MM.1S (cell line): ENCODE measurements at regions not wholly inside any gene's neighbourhood (a gene's known extent, or its start where the extent isn't known, plus 50 kb on each side); places are given as distances from the start of the nearest gene placed in this dataset.

Experiments used
- DNase-seq: peaks from one replicate; pipeline ENCODE4 v3.0.0-alpha.2; 2015
- H2AFZ ChIP-seq: fragments of 300-600 bp; sonication (generic); 2 replicates; pipeline ENCODE4 v1.6.0; 2016; ENCODE audit warnings: antibody characterized with exemption, low read length
- H3F3A ChIP-seq: fragments of 300-600 bp; sonication (generic); 2 replicates; pipeline ENCODE4 v1.6.1; 2016; ENCODE audit warnings: mild to moderate bottlenecking, antibody characterized with exemption, low read length, moderate library complexity, mixed read lengths; ENCODE audit not compliant: insufficient read depth
- H3K27ac ChIP-seq: fragments of 300-600 bp; sonication (generic); 2 replicates; pipeline ENCODE4 v1.5.1; 2016; ENCODE audit warnings: mild to moderate bottlenecking, low read length
- H3K27me3 ChIP-seq: fragments of 300-600 bp; sonication (generic); replicated peaks from 2 replicates; pipeline ENCODE4 v1.6.0; 2016; ENCODE audit warnings: low read length; ENCODE audit not compliant: insufficient read depth
- H3K36me3 ChIP-seq: fragments of 300-600 bp; sonication (generic); replicated peaks from 2 replicates; pipeline ENCODE4 v1.6.1; 2016; ENCODE audit warnings: mild to moderate bottlenecking, low read length, mixed read lengths; ENCODE audit not compliant: insufficient read depth
- H3K4me1 ChIP-seq: fragments of 300-600 bp; sonication (generic); 2 replicates; pipeline ENCODE4 v1.6.1; 2016; ENCODE audit warnings: low read length, mixed read lengths
- H3K4me2 ChIP-seq: fragments of 300-600 bp; sonication (generic); 2 replicates; pipeline ENCODE4 v1.6.0; 2016; ENCODE audit warnings: low read depth, low read length
- H3K4me3 ChIP-seq: fragments of 300-600 bp; sonication (generic); 2 replicates; pipeline ENCODE4 v1.5.1; 2016; ENCODE audit warnings: low read length, mixed read lengths
- H3K79me2 ChIP-seq: fragments of 300-600 bp; sonication (generic); 2 replicates; pipeline ENCODE4 v1.6.1; 2016; ENCODE audit warnings: mixed run types, low read length, mixed read lengths
- H3K9ac ChIP-seq: fragments of 300-600 bp; sonication (generic); 2 replicates; pipeline ENCODE4 v1.6.1; 2016; ENCODE audit warnings: low read length, mixed read lengths
- H3K9me2 ChIP-seq: fragments of 300-600 bp; sonication (generic); replicated peaks from 2 replicates; pipeline ENCODE4 v1.6.1; 2016; ENCODE audit warnings: mild to moderate bottlenecking, low read length, mixed read lengths; ENCODE audit not compliant: insufficient read depth
- H3K9me3 ChIP-seq: fragments of 300-600 bp; sonication (generic); replicated peaks from 2 replicates; pipeline ENCODE4 v1.6.1; 2016; ENCODE audit warnings: mild to moderate bottlenecking, low read length, mixed read lengths; ENCODE audit not compliant: insufficient read depth
- H4K20me1 ChIP-seq: fragments of 300-600 bp; sonication (generic); 2 replicates; pipeline ENCODE4 v1.6.1; 2016; ENCODE audit warnings: mild to moderate bottlenecking, low read length, moderate library complexity, mixed read lengths; ENCODE audit not compliant: insufficient read depth
- EZH2 ChIP-seq: fragments of 300-600 bp; sonication (generic); optimal IDR thresholded peaks from 2 replicates; pipeline ENCODE3; 2017; ENCODE audit warnings: low read depth, mild to moderate bottlenecking, antibody characterized with exemption, low read length, mixed read lengths
- EZH2phosphoT487 ChIP-seq: fragments of 300-600 bp; sonication (generic); IDR thresholded peaks from 2 replicates; pipeline ENCODE4 v1.6.1; 2018; ENCODE audit warnings: antibody characterized with exemption, low read length
- TF ChIP-seq, protein P1 (sequence below): fragments of 300-600 bp; sonication (generic); IDR thresholded peaks from 2 replicates; pipeline ENCODE4 v1.5.1; 2016; ENCODE audit warnings: antibody characterized with exemption, low read length, mixed read lengths

DNA sequence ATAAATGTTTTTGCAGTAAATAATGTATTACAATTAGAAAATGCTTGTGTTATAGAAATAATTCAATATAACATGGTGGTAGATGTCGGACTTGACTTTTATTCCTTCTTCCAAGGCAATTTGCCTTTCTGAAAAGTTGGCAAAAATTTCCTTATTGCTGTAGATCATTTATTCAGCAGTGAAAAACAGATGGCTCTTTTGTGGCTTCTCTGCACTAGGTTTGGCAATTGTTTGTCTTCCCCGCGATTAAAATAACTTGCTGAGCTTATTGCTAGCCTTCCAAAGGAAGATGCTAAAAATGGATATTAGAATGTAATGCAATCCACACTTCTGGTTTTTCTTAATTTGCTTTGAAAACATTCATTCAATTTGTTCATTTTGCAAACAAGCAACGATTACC lies 1977.9 kb upstream of the ADGRL3 start:
- TF ChIP-seq EZH2phosphoT487 (no peak), EZH2 (no peak)
- TF ChIP-seq, protein P1, sequence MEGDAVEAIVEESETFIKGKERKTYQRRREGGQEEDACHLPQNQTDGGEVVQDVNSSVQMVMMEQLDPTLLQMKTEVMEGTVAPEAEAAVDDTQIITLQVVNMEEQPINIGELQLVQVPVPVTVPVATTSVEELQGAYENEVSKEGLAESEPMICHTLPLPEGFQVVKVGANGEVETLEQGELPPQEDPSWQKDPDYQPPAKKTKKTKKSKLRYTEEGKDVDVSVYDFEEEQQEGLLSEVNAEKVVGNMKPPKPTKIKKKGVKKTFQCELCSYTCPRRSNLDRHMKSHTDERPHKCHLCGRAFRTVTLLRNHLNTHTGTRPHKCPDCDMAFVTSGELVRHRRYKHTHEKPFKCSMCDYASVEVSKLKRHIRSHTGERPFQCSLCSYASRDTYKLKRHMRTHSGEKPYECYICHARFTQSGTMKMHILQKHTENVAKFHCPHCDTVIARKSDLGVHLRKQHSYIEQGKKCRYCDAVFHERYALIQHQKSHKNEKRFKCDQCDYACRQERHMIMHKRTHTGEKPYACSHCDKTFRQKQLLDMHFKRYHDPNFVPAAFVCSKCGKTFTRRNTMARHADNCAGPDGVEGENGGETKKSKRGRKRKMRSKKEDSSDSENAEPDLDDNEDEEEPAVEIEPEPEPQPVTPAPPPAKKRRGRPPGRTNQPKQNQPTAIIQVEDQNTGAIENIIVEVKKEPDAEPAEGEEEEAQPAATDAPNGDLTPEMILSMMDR, result no peak
- no peaks in the 10 kb centered on the region for H3K9me2 ChIP-seq
- H3K9ac ChIP-seq, result no peak overlapping the region
- no peaks in the 10 kb centered on the region for H3K36me3 ChIP-seq
- no peak overlapping the region for H3K4me3 ChIP-seq
- no peaks in the 10 kb centered on the region for H3F3A ChIP-seq
- no peak overlapping the region for H3K27ac ChIP-seq
- DNase-seq, result no peak
- H3K9me3 ChIP-seq, result no peaks in the 10 kb centered on the region
- H3K4me2 ChIP-seq, result no peak overlapping the region
- no peak overlapping the region for H2AFZ ChIP-seq
- no peaks in the 10 kb centered on the region for H3K4me1 ChIP-seq
- H3K79me2 ChIP-seq, result no peaks in the 10 kb centered on the region
- no peaks in the 10 kb centered on the region for H3K27me3 ChIP-seq
- no peaks in the 10 kb centered on the region for H4K20me1 ChIP-seq

DNA sequence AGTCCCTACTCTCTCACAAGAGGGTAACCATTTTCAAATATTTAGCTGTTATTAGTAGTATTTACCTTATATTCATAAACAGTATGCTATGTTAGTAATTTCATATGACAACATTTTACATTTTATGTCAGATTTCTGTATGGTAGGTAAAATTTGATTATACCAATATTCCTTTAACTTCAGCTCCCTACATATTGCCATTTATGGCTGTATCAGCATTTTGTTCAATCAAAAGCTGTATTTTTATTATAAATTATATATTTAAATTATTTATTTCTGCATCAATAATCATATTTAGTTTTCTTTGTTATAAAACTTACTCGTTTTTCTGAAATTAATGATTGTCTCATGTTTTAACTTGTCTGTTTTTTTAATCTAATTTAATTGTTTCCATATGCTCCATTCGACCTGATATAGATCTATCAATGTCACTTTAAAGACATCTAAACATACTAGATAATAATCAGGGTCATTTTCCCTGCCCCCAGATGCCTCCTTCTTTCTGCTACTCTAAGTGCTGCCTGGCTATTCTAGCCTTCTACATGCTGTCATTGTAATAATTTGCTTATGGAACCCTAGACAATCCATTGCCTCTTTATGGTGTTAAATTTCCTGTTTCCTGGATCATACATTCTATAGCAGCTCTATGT lies 1976.7 kb upstream of the ADGRL3 start:
- no peaks in the 10 kb centered on the region for H3K79me2 ChIP-seq
- no peaks in the 10 kb centered on the region for H3K4me1 ChIP-seq
- H3K27me3 ChIP-seq, result no peaks in the 10 kb centered on the region
- H3K4me3 ChIP-seq, result no peak overlapping the region
- H2AFZ ChIP-seq, result no peak overlapping the region
- no peak overlapping the region for H3K4me2 ChIP-seq
- no peak overlapping the region for H3K9ac ChIP-seq
- H3K27ac ChIP-seq, result no peak overlapping the region
- H3F3A ChIP-seq, result no peaks in the 10 kb centered on the region
- H4K20me1 ChIP-seq, result no peaks in the 10 kb centered on the region
- H3K9me2 ChIP-seq, result no peaks in the 10 kb centered on the region
- H3K9me3 ChIP-seq, result no peaks in the 10 kb centered on the region
- TF ChIP-seq EZH2phosphoT487 (no peak), EZH2 (no peak)
- TF ChIP-seq, protein P1, result no peak
- no peak for DNase-seq
- H3K36me3 ChIP-seq, result no peaks in the 10 kb centered on the region

DNA sequence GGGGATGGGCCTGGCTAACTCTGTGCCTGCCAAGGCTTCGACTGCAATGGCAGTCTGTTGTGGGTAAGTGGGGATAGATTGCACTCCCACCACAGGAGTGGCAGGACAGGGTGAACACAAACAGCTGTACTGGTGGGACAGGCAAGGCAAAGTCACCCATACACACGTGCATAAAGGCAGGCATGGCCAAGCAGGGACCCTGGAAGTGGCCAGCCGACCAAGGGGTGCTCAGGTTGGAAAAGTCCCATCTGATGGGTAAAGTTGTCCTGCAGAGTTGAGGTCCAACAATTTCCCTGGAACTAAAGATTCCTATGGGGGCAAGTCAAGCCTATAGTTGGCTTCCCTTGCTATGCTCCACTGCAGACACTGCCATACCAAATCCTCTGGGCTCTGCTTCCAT lies 1961.9 kb upstream of the ADGRL3 start:
- Histone ChIP-seq H3F3A (no peaks in the 10 kb centered on the region), H4K20me1 (no peaks in the 10 kb centered on the region), H3K9me2 (no peaks in the 10 kb centered on the region), H3K9ac (no peak overlapping the region), H3K4me1 (no peaks in the 10 kb centered on the region), H3K79me2 (no peaks in the 10 kb centered on the region), H3K4me3 (no peak overlapping the region), H3K36me3 (no peaks in the 10 kb centered on the region), H3K27ac (no peak overlapping the region), H3K9me3 (no peaks in the 10 kb centered on the region), H3K4me2 (no peak overlapping the region), H2AFZ (no peak overlapping the region), H3K27me3 (no peaks in the 10 kb centered on the region)
- TF ChIP-seq EZH2phosphoT487, result no peak
- TF ChIP-seq, protein P1, result no peak
- DNase-seq, result no peak
